ENCODE measurements at regions not wholly inside any gene's neighbourhood (a gene's known extent, or its start where the extent isn't known, plus 50 kb on each side); places are given as distances from the start of the nearest gene placed in this dataset.

GRCh38 chrX:96389281-96390047 lies 295.2 kb upstream of the DIAPH2 start:
- H3K36me3 ChIP-seq (ENCODE audit: control insufficient read depth, insufficient read depth, low read length, severe bottlenecking), result no peaks in the 10 kb centered on the region
- no peak overlapping the region for H3K9ac ChIP-seq (ENCODE audit: low read length)
- DNase-seq (ENCODE audit: low read depth), result no peak
- no peaks in the 10 kb centered on the region for H3K9me3 ChIP-seq (ENCODE audit: control insufficient read depth, low read length)
- no peak overlapping the region for H3K4me3 ChIP-seq (ENCODE audit: low read length)
- H3K27me3 ChIP-seq (replicated peaks; ENCODE audit: control insufficient read depth, insufficient read depth, low read length), result no peaks in the 10 kb centered on the region
- H3K4me1 ChIP-seq (ENCODE audit: control insufficient read depth, insufficient read depth, low read length), result no peaks in the 10 kb centered on the region

- Histone ChIP-seq H3K36me3 (ENCODE audit: control insufficient read depth, insufficient read depth, low read length, severe bottlenecking) (no peaks in the 10 kb centered on the region), H3K9ac (ENCODE audit: low read length) (no peak overlapping the region), H3K27me3 (replicated peaks; ENCODE audit: control insufficient read depth, insufficient read depth, low read length) (peaks cover 3% of the 10 kb centered on the region), H3K9me3 (ENCODE audit: control insufficient read depth, low read length) (no peaks in the 10 kb centered on the region), H3K4me3 (ENCODE audit: low read length) (no peak overlapping the region), H3K4me1 (ENCODE audit: control insufficient read depth, insufficient read depth, low read length) (no peaks in the 10 kb centered on the region)
- peak; percentile 15 for DNase-seq (ENCODE audit: low read depth)
These were observed 290.0 kb upstream of the DIAPH2 start for GRCh38 chrX:96394598-96394997.

GRCh38 chrX:96403446-96403845 lies 281.2 kb upstream of the DIAPH2 start:
- no peak overlapping the region for H3K4me3 ChIP-seq (ENCODE audit: low read length)
- no peak for DNase-seq (ENCODE audit: low read depth)
- peaks cover 23% of the 10 kb centered on the region for H3K27me3 ChIP-seq (replicated peaks; ENCODE audit: control insufficient read depth, insufficient read depth, low read length)
- H3K9ac ChIP-seq (ENCODE audit: low read length), result no peak overlapping the region
- no peaks in the 10 kb centered on the region for H3K9me3 ChIP-seq (ENCODE audit: control insufficient read depth, low read length)
- H3K4me1 ChIP-seq (ENCODE audit: control insufficient read depth, insufficient read depth, low read length), result peaks cover 11% of the 10 kb centered on the region
- no peaks in the 10 kb centered on the region for H3K36me3 ChIP-seq (ENCODE audit: control insufficient read depth, insufficient read depth, low read length, severe bottlenecking)

- Histone ChIP-seq H3K27me3 (replicated peaks; ENCODE audit: control insufficient read depth, insufficient read depth, low read length) (peaks cover 26% of the 10 kb centered on the region), H3K4me3 (ENCODE audit: low read length) (no peak overlapping the region), H3K36me3 (ENCODE audit: control insufficient read depth, insufficient read depth, low read length, severe bottlenecking) (no peaks in the 10 kb centered on the region), H3K4me1 (ENCODE audit: control insufficient read depth, insufficient read depth, low read length) (peaks cover 11% of the 10 kb centered on the region), H3K9ac (ENCODE audit: low read length) (no peak overlapping the region), H3K9me3 (ENCODE audit: control insufficient read depth, low read length) (no peaks in the 10 kb centered on the region)
- no peak for DNase-seq (ENCODE audit: low read depth)
These were observed 278.8 kb upstream of the DIAPH2 start for GRCh38 chrX:96405842-96406241.

- peak; percentile 50 for DNase-seq (ENCODE audit: low read depth)
These were observed 277.6 kb upstream of the DIAPH2 start for GRCh38 chrX:96407072-96407471.

GRCh38 chrX:96407501-96407900 lies 277.1 kb upstream of the DIAPH2 start:
- peak overlapping the region; percentile 51 for H3K9ac ChIP-seq (ENCODE audit: low read length)
- H3K4me3 ChIP-seq (ENCODE audit: low read length), result peak overlapping the region; percentile 47
- no peaks in the 10 kb centered on the region for H3K36me3 ChIP-seq (ENCODE audit: control insufficient read depth, insufficient read depth, low read length, severe bottlenecking)
- peaks cover 26% of the 10 kb centered on the region for H3K27me3 ChIP-seq (replicated peaks; ENCODE audit: control insufficient read depth, insufficient read depth, low read length)
- DNase-seq (ENCODE audit: low read depth), result peak; percentile 79
- peaks cover 11% of the 10 kb centered on the region for H3K4me1 ChIP-seq (ENCODE audit: control insufficient read depth, insufficient read depth, low read length)
- no peaks in the 10 kb centered on the region for H3K9me3 ChIP-seq (ENCODE audit: control insufficient read depth, low read length)

More at GRCh38 chrX:96407072-96407471, 277.6 kb upstream of the DIAPH2 start:
- Histone ChIP-seq H3K27me3 (replicated peaks; ENCODE audit: control insufficient read depth, insufficient read depth, low read length) (peaks cover 26% of the 10 kb centered on the region), H3K4me3 (ENCODE audit: low read length) (peak overlapping the region; percentile 47), H3K9ac (ENCODE audit: low read length) (peak overlapping the region; percentile 51), H3K4me1 (ENCODE audit: control insufficient read depth, insufficient read depth, low read length) (peaks cover 11% of the 10 kb centered on the region), H3K36me3 (ENCODE audit: control insufficient read depth, insufficient read depth, low read length, severe bottlenecking) (no peaks in the 10 kb centered on the region), H3K9me3 (ENCODE audit: control insufficient read depth, low read length) (no peaks in the 10 kb centered on the region)

GRCh38 chrX:96407981-96408380 lies 276.7 kb upstream of the DIAPH2 start:
- H3K36me3 ChIP-seq (ENCODE audit: control insufficient read depth, insufficient read depth, low read length, severe bottlenecking), result no peaks in the 10 kb centered on the region
- peaks cover 11% of the 10 kb centered on the region for H3K4me1 ChIP-seq (ENCODE audit: control insufficient read depth, insufficient read depth, low read length)
- H3K27me3 ChIP-seq (replicated peaks; ENCODE audit: control insufficient read depth, insufficient read depth, low read length), result peaks cover 23% of the 10 kb centered on the region
- peak overlapping the region; percentile 39 for H3K9ac ChIP-seq (ENCODE audit: low read length)
- no peak overlapping the region for H3K4me3 ChIP-seq (ENCODE audit: low read length)
- H3K9me3 ChIP-seq (ENCODE audit: control insufficient read depth, low read length), result no peaks in the 10 kb centered on the region
- no peak for DNase-seq (ENCODE audit: low read depth)

GRCh38 chrX:96410927-96411326 lies 273.7 kb upstream of the DIAPH2 start:
- H3K4me3 ChIP-seq (ENCODE audit: low read length), result no peak overlapping the region
- H3K4me1 ChIP-seq (ENCODE audit: control insufficient read depth, insufficient read depth, low read length), result peaks cover 11% of the 10 kb centered on the region
- H3K27me3 ChIP-seq (replicated peaks; ENCODE audit: control insufficient read depth, insufficient read depth, low read length), result peaks cover 8% of the 10 kb centered on the region
- no peak for DNase-seq (ENCODE audit: low read depth)
- H3K9me3 ChIP-seq (ENCODE audit: control insufficient read depth, low read length), result no peaks in the 10 kb centered on the region
- H3K36me3 ChIP-seq (ENCODE audit: control insufficient read depth, insufficient read depth, low read length, severe bottlenecking), result no peaks in the 10 kb centered on the region
- no peak overlapping the region for H3K9ac ChIP-seq (ENCODE audit: low read length)

GRCh38 chrX:96417695-96418094 lies 266.9 kb upstream of the DIAPH2 start:
- H3K9me3 ChIP-seq (ENCODE audit: control insufficient read depth, low read length), result no peaks in the 10 kb centered on the region
- DNase-seq (ENCODE audit: low read depth), result no peak
- no peak overlapping the region for H3K4me3 ChIP-seq (ENCODE audit: low read length)
- H3K36me3 ChIP-seq (ENCODE audit: control insufficient read depth, insufficient read depth, low read length, severe bottlenecking), result no peaks in the 10 kb centered on the region
- H3K9ac ChIP-seq (ENCODE audit: low read length), result no peak overlapping the region
- peaks cover 2% of the 10 kb centered on the region for H3K27me3 ChIP-seq (replicated peaks; ENCODE audit: control insufficient read depth, insufficient read depth, low read length)
- no peaks in the 10 kb centered on the region for H3K4me1 ChIP-seq (ENCODE audit: control insufficient read depth, insufficient read depth, low read length)

GRCh38 chrX:96424007-96424406 lies 260.6 kb upstream of the DIAPH2 start:
- Histone ChIP-seq H3K36me3 (ENCODE audit: control insufficient read depth, insufficient read depth, low read length, severe bottlenecking) (no peaks in the 10 kb centered on the region), H3K9me3 (ENCODE audit: control insufficient read depth, low read length) (no peaks in the 10 kb centered on the region), H3K4me1 (ENCODE audit: control insufficient read depth, insufficient read depth, low read length) (peaks cover 19% of the 10 kb centered on the region), H3K4me3 (ENCODE audit: low read length) (no peak overlapping the region), H3K9ac (ENCODE audit: low read length) (peak overlapping the region; percentile 37), H3K27me3 (replicated peaks; ENCODE audit: control insufficient read depth, insufficient read depth, low read length) (no peaks in the 10 kb centered on the region)
- DNase-seq (ENCODE audit: low read depth), result peak; percentile 50

GRCh38 chrX:96425200-96425599 lies 259.4 kb upstream of the DIAPH2 start:
- no peak overlapping the region for H3K4me3 ChIP-seq (ENCODE audit: low read length)
- H3K9ac ChIP-seq (ENCODE audit: low read length), result peak overlapping the region; percentile 37
- H3K4me1 ChIP-seq (ENCODE audit: control insufficient read depth, insufficient read depth, low read length), result peaks cover 19% of the 10 kb centered on the region
- peak; percentile 41 for DNase-seq (ENCODE audit: low read depth)
- no peaks in the 10 kb centered on the region for H3K36me3 ChIP-seq (ENCODE audit: control insufficient read depth, insufficient read depth, low read length, severe bottlenecking)
- no peaks in the 10 kb centered on the region for H3K27me3 ChIP-seq (replicated peaks; ENCODE audit: control insufficient read depth, insufficient read depth, low read length)
- H3K9me3 ChIP-seq (ENCODE audit: control insufficient read depth, low read length), result no peaks in the 10 kb centered on the region
